NCI-H1930 (cell line): ENCODE measurements at regions not wholly inside any gene's neighbourhood (a gene's known extent, or its start where the extent isn't known, plus 50 kb on each side); places are given as distances from the start of the nearest gene placed in this dataset.

ENCODE experiments used
- DNase-seq, 2 experiments: peaks; one replicate each; lab custom pipeline; 2025; lab: John Stamatoyannopoulos, UW

GRCh38 chr6:113802779-113803178, 54.4 kb upstream of the MARCKS start:
- DNase-seq: no peak

GRCh38 chr6:113805173-113805790, 51.9 kb upstream of the MARCKS start:
- no peak for DNase-seq

- DNase-seq: no peak
Observed at GRCh38 chr6:113805811-113806495, 51.2 kb upstream of the MARCKS start.
